ENCODE measurements at regions not wholly inside any gene's neighbourhood (a gene's known extent, or its start where the extent isn't known, plus 50 kb on each side); places are given as distances from the start of the nearest gene placed in this dataset.
"Not testable (repeated sequence)": the region's sequence is repeated elsewhere in the genome, so short reads cannot be mapped to it uniquely, and the experiment has no call there.

- no peak overlapping the region for H3K4me3 Mint-ChIP-seq
- no peak overlapping the region for H3K27ac Mint-ChIP-seq
- H3K27me3 Mint-ChIP-seq (ENCODE audit: low read depth) = peaks cover 12% of the 10 kb centered on the region
- no peaks in the 10 kb centered on the region for H3K4me1 Mint-ChIP-seq (ENCODE audit: low read depth)
- DNase-seq = no peak
- intact Hi-C loops (cut with micrococcal nuclease) = no loop called here
- CTCF ChIA-PET = no interaction called here
- no peaks in the 10 kb centered on the region for H3K9me3 Mint-ChIP-seq
- no peaks in the 10 kb centered on the region for H3K36me3 Mint-ChIP-seq (ENCODE audit: low read depth)
Measured at GRCh38 chr2:134002391-134002790, 251.5 kb upstream of the MGAT5 start.

- intact Hi-C loops (cut with micrococcal nuclease) = no loop called here
- no peak overlapping the region for H3K4me3 Mint-ChIP-seq
- DNase-seq = no peak
- CTCF ChIA-PET = no interaction called here
- H3K9me3 Mint-ChIP-seq = no peaks in the 10 kb centered on the region
- H3K27me3 Mint-ChIP-seq (ENCODE audit: low read depth) = peaks cover 12% of the 10 kb centered on the region
- H3K27ac Mint-ChIP-seq = no peak overlapping the region
- H3K4me1 Mint-ChIP-seq (ENCODE audit: low read depth) = no peaks in the 10 kb centered on the region
- H3K36me3 Mint-ChIP-seq (ENCODE audit: low read depth) = no peaks in the 10 kb centered on the region
Measured at GRCh38 chr2:134002921-134003320, 251.0 kb upstream of the MGAT5 start.

GRCh38 chr2:134004467-134004866 lies 249.4 kb upstream of the MGAT5 start:
- Mint-ChIP-seq H3K4me1 (ENCODE audit: low read depth) (no peaks in the 10 kb centered on the region), H3K9me3 (no peaks in the 10 kb centered on the region), H3K4me3 (no peak overlapping the region), H3K27ac (no peak overlapping the region), H3K27me3 (ENCODE audit: low read depth) (peaks cover 12% of the 10 kb centered on the region), H3K36me3 (ENCODE audit: low read depth) (no peaks in the 10 kb centered on the region)
- intact Hi-C loops (cut with micrococcal nuclease) = no loop called here
- CTCF ChIA-PET = no interaction called here
- DNase-seq = no peak

GRCh38 chr2:134008837-134009236 lies 245.0 kb upstream of the MGAT5 start:
- H3K27ac Mint-ChIP-seq = no peak overlapping the region
- intact Hi-C loops (cut with micrococcal nuclease) = no loop called here
- CTCF ChIA-PET = interaction anchor here (0.7 kb wide), 1 partner anchor 14 kb away, joined by 3 read pairs; no protein-coding TSS in a partner anchor

GRCh38 chr2:134009440-134009839 lies 244.4 kb upstream of the MGAT5 start:
- Mint-ChIP-seq H3K4me1 (ENCODE audit: low read depth) (no peaks in the 10 kb centered on the region), H3K27ac (no peak overlapping the region), H3K27me3 (ENCODE audit: low read depth) (peaks cover 7% of the 10 kb centered on the region), H3K9me3 (no peaks in the 10 kb centered on the region), H3K36me3 (ENCODE audit: low read depth) (no peaks in the 10 kb centered on the region), H3K4me3 (no peak overlapping the region)
- CTCF ChIA-PET = no interaction called here
- no peak for DNase-seq
- intact Hi-C loops (cut with micrococcal nuclease) = no loop called here

More at GRCh38 chr2:134008837-134009236, 245.0 kb upstream of the MGAT5 start:
- H3K36me3 Mint-ChIP-seq (ENCODE audit: low read depth) = no peaks in the 10 kb centered on the region
- no peaks in the 10 kb centered on the region for H3K9me3 Mint-ChIP-seq
- no peak for DNase-seq
- H3K27me3 Mint-ChIP-seq (ENCODE audit: low read depth) = peaks cover 7% of the 10 kb centered on the region
- no peaks in the 10 kb centered on the region for H3K4me1 Mint-ChIP-seq (ENCODE audit: low read depth)
- H3K4me3 Mint-ChIP-seq = no peak overlapping the region

- H3K4me3 Mint-ChIP-seq; H3K4me1 Mint-ChIP-seq (ENCODE audit: low read depth); H3K27ac Mint-ChIP-seq; H3K36me3 Mint-ChIP-seq (ENCODE audit: low read depth); intact Hi-C loops (cut with micrococcal nuclease); H3K9me3 Mint-ChIP-seq; H3K27me3 Mint-ChIP-seq (ENCODE audit: low read depth); CTCF ChIA-PET; DNase-seq: not testable (repeated sequence)
Measured at GRCh38 chr2:134009906-134010305, 244.0 kb upstream of the MGAT5 start.

- Mint-ChIP-seq H3K27ac (no peak overlapping the region), H3K4me3 (no peak overlapping the region), H3K9me3 (no peaks in the 10 kb centered on the region), H3K4me1 (ENCODE audit: low read depth) (no peaks in the 10 kb centered on the region), H3K27me3 (ENCODE audit: low read depth) (no peaks in the 10 kb centered on the region), H3K36me3 (ENCODE audit: low read depth) (no peaks in the 10 kb centered on the region)
- no peak for DNase-seq
- intact Hi-C loops (cut with micrococcal nuclease) = no loop called here
- CTCF ChIA-PET = no interaction called here
Measured at GRCh38 chr2:134011936-134012586, 241.8 kb upstream of the MGAT5 start.

- Mint-ChIP-seq H3K9me3 (no peaks in the 10 kb centered on the region), H3K4me3 (no peak overlapping the region), H3K27ac (no peak overlapping the region), H3K4me1 (ENCODE audit: low read depth) (no peaks in the 10 kb centered on the region), H3K36me3 (ENCODE audit: low read depth) (no peaks in the 10 kb centered on the region), H3K27me3 (ENCODE audit: low read depth) (no peaks in the 10 kb centered on the region)
- CTCF ChIA-PET = no interaction called here
- DNase-seq = no peak
- intact Hi-C loops (cut with micrococcal nuclease) = no loop called here
Measured at GRCh38 chr2:134014196-134014960, 239.5 kb upstream of the MGAT5 start.

- no peak for DNase-seq
- CTCF ChIA-PET = interaction anchor here (0.6 to 1.2 kb wide), 2 partner anchors 99 to 484 kb away, joined by 3 to 4 read pairs; no protein-coding TSS in a partner anchor
- Mint-ChIP-seq H3K27me3 (ENCODE audit: low read depth) (peaks cover 2% of the 10 kb centered on the region), H3K27ac (no peak overlapping the region), H3K4me1 (ENCODE audit: low read depth) (peaks cover 7% of the 10 kb centered on the region), H3K9me3 (no peaks in the 10 kb centered on the region), H3K36me3 (ENCODE audit: low read depth) (no peaks in the 10 kb centered on the region), H3K4me3 (no peak overlapping the region)
- intact Hi-C loops (cut with micrococcal nuclease) = no loop called here
Measured at GRCh38 chr2:134019871-134020270, 234.0 kb upstream of the MGAT5 start.

GRCh38 chr2:134020608-134021007 lies 233.3 kb upstream of the MGAT5 start:
- Mint-ChIP-seq H3K4me3 (no peak overlapping the region), H3K27me3 (ENCODE audit: low read depth) (peaks cover 2% of the 10 kb centered on the region), H3K27ac (no peak overlapping the region), H3K9me3 (no peaks in the 10 kb centered on the region), H3K36me3 (ENCODE audit: low read depth) (no peaks in the 10 kb centered on the region), H3K4me1 (ENCODE audit: low read depth) (peaks cover 7% of the 10 kb centered on the region)
- intact Hi-C loops (cut with micrococcal nuclease) = no loop called here
- CTCF ChIA-PET = interaction anchor here (0.6 to 1.2 kb wide), 2 partner anchors 44 to 98 kb away, joined by 4 read pairs; no protein-coding TSS in a partner anchor
- no peak for DNase-seq

- Mint-ChIP-seq H3K4me1 (ENCODE audit: low read depth) (peaks cover 7% of the 10 kb centered on the region), H3K27me3 (ENCODE audit: low read depth) (peaks cover 11% of the 10 kb centered on the region), H3K9me3 (no peaks in the 10 kb centered on the region), H3K36me3 (ENCODE audit: low read depth) (no peaks in the 10 kb centered on the region), H3K4me3 (no peak overlapping the region), H3K27ac (no peak overlapping the region)
- CTCF ChIA-PET = interaction anchor here (0.6 kb wide), 1 partner anchor 13 kb away, joined by 3 read pairs; no protein-coding TSS in a partner anchor
- intact Hi-C loops (cut with micrococcal nuclease) = no loop called here
- no peak for DNase-seq
Measured at GRCh38 chr2:134021830-134022524, 231.9 kb upstream of the MGAT5 start.

- intact Hi-C loops (cut with micrococcal nuclease) = no loop called here
- Mint-ChIP-seq H3K36me3 (ENCODE audit: low read depth) (no peaks in the 10 kb centered on the region), H3K4me3 (no peak overlapping the region), H3K4me1 (ENCODE audit: low read depth) (peaks cover 7% of the 10 kb centered on the region), H3K27me3 (ENCODE audit: low read depth) (peaks cover 26% of the 10 kb centered on the region), H3K9me3 (no peaks in the 10 kb centered on the region), H3K27ac (no peak overlapping the region)
- CTCF ChIA-PET = no interaction called here
- no peak for DNase-seq
Measured at GRCh38 chr2:134023854-134024253, 230.0 kb upstream of the MGAT5 start.

Measured in activated naive CD4-positive, alpha-beta T cell treated with anti-CD3 and anti-CD28 coated beads for 36 hours (primary cell).